ENCODE measurements at regions not wholly inside any gene's neighbourhood (a gene's known extent, or its start where the extent isn't known, plus 50 kb on each side); places are given as distances from the start of the nearest gene placed in this dataset.
A peak's percentile ranks its signal among the peaks of the same experiment; 100 is the strongest.
"Not testable (repeated sequence)": the region's sequence is repeated elsewhere in the genome, so short reads cannot be mapped to it uniquely, and the experiment has no call there.

DNA sequence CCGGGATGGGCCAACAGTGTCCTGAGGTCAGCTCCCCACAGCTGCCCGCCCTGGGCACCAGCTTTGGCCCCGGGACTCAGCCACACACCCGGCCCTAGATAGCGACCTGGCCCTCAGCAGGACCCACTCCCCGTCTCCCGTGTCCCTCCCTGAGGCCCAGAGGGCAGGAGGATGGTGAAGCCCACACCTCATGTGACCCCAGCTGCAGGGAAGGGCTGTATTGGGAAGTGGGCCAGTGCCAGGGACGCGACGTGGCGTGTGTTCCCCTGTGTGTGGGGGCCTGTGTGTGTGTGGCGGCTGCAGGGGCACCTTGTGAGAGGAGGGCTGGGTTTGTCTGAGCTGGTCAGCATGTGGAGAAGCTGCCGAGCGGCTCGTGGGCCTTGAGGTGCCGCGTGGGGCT lies 241.7 kb downstream of the TMEM121 start:
- not testable (repeated sequence) for DNase-seq

DNA sequence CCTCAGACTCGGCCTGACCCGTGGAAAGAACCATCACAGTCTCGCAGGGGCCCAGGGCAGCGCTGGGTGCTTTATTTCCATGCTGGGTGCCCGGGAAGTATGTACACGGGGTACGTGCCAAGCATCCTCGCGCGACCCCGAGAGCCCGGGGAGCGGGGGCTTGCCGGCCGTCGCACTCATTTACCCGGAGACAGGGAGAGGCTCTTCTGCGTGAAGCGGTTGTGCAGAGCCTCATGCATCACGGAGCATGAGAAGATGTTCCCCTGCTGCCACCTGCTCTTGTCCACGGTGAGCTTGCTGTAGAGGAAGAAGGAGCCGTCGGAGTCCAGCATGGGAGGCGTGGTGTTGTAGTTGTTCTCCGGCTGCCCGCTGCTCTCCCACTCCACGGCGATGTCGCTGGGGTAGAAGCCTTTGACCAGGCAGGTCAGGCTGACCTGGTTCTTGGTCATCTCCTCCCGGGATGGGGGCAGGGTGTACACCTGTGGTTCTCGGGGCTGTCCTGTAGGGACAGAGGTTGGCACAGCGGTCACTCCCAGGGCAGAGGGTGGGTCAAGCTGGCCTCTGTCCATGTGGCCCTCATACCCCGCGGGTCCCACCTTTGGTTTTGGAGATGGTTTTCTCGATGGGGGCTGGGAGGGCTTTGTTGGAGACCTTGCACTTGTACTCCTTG lies 242.8 kb downstream of the TMEM121 start:
- DNase-seq, result not testable (repeated sequence)

DNA sequence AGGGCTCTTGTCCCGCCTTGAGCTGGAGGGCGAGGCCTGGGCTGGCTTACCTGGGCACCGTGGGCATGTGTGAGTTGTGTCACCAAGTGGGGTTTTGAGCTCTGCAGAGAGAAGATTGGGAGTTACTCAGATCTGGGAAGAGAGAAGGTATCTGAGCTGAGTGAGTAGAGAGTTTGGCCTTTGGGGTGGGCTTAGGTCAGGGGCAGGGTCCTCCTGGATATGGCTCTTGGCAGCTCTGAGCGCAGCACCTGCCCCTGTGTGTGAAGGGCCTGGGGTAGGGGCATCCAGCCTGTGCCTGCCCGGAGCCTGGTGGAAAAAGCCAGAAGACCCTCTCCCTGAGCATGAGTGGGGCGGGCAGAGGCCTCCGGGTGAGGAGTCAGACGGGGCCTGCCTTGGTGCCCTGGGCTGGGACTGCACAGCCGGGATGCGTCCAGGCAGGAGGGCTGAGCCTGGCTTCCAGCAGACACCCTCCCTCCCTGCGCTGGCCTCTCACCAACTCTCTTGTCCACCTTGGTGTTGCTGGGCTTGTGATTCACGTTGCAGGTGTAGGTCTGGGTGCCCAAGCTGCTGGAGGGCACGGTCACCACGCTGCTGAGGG lies 244.3 kb downstream of the TMEM121 start:
- not testable (repeated sequence) for DNase-seq

DNA sequence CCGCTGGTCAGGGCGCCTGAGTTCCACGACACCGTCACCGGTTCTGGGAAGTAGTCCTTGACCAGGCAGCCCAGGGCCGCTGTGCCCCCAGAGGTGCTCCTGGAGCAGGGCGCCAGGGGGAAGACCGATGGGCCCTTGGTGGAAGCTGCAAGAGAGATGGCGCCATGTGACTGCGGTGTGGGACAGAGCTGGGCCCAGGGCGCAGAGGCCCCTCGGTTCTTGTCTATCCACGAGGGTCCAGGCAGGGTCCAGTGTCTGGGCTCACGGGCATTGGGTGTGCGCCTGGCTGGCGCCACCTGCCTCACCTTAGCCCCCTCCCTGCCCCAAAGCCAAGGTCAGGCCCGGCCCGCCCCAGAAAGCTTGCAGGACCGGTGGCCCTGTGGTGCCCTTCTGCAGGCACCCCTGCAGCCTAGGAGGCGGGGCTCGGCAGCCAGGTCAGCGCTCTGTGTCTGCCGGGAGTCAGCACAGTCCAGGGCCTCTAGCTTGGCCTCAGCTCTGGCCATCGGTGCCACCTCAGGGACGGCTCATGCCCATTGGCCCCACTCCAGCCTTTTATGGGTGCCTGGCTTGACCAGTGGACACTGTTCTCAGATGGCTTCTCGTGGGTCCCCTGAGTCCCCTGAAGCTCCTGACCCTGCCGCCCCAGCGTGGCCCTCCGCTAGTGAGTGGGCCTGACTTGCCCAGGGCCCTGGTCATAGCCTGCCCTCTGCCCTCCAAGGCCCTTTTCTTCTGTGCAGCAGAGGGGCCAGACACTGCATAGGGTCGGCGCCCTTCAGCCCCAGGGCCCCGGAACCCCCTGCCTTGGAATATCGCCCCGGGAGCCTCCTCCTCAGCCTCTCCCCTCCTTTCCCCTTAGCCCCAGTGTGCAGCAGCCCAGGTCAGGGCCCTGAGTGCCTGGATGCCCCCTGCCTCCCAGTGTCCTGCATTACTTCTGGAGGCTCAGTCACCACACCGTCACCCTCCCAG lies 245.2 kb downstream of the TMEM121 start:
- not testable (repeated sequence) for DNase-seq

DNA sequence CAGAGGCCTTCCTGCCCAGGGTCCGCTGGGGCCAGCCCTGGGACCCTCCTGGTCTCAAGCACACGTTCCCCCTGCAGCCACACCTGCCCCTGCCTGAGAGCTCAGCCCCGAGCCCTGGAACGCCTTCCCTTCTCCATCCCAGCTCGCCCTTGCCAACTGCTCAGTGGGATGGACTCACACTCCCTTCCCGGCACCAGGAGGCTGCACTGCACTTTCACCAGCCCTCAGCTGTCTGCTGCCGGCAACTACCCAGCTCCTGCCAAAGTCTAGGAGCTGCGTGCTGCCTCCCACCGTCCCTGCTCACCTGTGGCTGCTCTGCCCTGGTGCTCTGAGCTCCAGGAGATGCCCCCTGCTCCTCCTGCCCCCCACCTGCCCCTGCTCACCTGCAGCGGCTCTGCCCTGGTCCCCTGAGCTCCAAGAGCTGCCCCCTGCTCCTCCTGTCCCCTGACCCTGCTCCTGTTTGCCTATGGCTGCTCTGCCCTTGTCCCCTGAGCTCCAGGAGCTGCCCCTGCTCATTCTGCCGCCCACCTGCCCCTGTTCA lies 246.4 kb downstream of the TMEM121 start:
- DNase-seq, result not testable (repeated sequence)

DNA sequence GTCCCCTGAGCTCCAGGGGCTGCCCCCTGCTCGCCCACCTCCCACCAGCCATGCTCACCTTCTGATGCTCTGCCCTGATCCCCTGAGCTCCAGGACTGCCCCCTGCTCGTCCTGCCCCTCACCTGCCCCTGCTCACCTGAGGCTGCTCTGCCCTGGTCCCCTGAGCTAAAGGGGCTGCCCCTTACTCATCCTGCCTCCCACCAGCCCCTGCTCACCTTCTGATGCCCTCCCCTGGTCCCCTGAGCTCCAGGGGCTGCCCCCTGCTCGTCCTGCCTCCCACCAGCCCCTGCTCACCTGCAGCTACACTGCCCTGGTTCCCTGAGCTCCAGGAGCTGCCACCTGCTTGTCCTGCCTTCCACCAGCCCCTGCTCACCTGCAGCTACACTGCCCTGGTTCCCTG lies 247.2 kb downstream of the TMEM121 start:
- DNase-seq, result no peak

DNA sequence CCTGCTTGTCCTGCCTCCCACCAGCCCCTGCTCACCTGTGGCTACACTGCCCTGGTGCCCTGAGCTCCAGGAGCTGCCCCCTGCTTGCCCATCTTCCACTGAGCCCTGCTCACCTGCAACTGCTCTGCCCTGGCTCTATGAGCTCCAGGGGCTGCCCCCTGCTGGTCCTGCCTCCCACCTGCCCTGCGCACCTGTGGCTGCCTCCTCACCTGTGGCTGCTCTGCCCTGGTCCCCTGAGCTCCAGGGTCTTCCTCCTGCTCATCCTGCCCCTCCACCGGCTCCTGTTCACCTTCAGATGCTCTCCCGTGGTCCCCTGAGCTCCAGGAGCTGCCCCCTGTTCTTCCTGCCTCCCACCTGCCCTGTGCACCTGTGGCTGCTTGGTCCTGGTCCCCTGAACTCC lies 247.6 kb downstream of the TMEM121 start:
- no peak for DNase-seq

DNA sequence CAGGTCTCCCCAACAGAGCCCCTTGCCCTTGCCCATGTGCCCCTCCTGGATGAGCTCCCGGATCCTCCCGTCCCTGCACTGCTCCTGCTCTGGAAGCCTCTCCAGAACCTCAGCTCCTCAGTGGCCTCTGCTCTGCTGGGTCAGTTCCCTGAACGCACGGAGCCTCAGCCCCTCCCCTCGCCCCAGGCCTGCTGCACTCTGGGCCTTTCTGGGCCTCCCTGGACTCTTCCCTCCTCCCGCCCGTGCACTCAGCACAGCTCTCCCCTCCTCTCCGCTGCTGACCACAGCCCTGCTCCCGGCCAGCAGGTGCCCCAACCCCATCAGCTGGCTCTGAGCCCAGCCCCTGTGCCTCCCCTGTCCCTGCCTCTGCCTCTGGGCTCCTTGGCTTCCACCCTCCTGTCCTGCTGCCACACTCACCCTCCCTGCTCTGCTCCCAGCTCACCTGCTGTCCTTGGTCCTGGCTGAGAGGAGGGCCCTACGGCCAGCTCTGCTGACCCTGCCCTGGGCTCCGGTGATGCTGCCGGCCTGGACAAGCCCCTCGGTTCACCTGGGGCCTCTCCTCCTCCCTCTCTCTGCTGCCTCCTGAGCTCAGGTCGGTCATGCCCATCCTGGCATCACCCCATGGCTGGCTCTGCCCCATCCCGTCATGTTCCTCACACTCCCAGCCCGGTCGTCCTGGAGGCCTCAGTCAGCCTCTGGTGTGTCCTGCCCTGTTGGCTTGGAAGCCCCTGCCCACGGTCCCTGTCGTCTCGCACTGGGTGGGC lies 248.4 kb downstream of the TMEM121 start:
- DNase-seq, result not testable (repeated sequence)

DNA sequence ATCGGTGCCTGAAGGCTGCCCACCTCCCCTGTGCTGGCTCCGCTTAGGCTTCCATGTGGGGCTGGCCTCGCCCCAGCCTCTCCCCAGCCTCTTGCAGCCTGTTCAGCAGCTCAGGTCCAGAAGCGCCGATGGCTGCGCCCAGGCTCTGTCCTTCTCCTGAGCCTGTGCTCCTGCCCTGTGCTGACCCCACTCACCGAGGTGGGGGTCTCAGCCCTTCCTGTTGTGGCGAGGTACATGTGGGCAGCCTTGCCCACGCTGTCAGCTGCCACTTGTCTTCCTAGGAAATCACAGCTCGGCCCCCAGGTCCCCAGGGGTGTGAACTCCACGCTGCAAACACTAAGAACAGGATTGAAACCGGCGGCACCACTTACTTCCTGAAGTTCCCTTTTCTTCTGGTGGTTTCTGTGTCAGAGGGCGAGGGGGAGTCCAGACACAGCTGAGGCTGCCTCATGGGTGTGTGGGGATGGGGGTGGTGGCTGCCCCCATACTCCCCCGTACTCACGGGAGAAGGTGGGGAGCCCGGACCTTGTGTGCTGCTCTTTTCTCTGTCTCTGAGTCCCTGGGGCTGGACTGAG lies 249.1 kb downstream of the TMEM121 start:
- not testable (repeated sequence) for DNase-seq

DNA sequence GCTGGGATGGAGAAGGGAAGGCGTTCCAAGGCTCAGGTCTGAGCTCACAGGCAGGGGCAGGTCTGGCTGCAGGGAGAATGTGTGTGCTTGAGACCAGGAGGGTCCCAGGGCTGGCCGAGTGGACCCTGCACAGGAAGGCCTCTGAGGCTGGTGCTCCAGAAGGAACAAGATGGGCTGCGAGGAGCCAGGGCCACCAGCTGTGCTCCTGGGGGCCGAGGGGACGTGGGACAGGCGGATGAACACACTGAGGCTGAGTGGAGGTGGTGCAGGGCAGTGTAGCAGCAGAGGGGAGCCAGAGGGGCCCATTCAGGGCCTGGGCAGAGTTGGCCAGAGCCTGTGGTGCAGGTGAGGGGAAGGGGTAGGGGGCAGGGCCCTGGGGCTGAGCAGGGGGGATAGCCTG lies 249.7 kb downstream of the TMEM121 start:
- DNase-seq, result not testable (repeated sequence)

DNA sequence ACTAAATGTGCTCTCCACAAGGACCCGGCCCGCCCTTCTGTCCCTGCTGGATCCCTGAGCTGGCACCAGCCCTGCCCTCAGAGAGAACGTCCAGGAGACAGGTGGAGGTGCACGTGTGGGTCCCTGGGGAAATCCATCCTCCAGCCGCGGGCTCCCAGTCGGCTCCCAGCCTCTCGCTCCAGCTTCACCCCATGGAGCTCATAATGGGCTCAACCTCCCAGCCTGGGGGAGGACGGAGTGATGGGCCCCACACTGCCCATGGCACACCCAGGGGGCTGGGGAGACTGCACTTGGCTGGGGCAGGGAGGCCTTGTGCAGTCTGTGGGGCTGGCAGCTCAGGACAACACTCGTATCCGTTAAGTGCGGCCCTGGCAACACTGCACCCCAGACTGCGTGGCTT lies 250.5 kb downstream of the TMEM121 start:
- DNase-seq, result no peak

DNA sequence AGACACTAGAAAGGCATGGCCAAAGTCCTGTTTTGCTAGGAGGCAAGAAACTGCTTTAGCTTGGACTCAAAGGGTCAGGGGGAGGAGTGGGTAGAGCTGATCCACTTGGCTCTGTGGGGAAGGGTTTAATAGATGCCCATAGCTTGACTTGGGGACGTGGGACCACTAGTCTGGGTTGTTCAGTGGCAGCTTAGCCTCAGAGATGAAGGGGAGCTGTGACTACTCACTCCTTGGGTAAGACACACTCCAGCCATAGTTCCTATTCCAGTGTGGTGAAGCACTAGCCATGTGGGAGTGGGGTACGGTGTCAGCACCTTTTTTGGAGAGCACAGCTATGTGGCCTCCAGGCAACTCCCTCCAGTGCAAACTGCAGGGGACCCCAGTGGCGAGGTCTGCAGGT lies 257.3 kb downstream of the TMEM121 start:
- DNase-seq, result no peak

DNA sequence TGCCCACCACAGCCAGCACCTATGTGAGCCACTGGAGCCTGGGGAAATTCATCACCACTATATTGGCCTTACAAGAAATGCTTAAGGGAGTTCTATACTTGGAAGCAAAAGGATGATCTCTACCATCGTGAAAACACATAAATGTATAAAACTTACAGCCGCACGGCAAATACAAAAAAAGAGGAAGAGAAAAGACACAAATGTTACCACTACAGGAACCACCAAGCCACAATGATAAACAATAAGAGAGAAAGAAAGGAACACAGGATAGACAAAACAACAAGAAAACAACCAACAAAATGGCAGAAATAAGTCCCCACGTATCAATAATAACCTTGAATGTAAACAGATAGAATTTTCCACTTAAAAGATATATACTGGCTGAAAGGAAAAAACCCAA lies 267.5 kb downstream of the TMEM121 start:
- no peak for DNase-seq

DNA sequence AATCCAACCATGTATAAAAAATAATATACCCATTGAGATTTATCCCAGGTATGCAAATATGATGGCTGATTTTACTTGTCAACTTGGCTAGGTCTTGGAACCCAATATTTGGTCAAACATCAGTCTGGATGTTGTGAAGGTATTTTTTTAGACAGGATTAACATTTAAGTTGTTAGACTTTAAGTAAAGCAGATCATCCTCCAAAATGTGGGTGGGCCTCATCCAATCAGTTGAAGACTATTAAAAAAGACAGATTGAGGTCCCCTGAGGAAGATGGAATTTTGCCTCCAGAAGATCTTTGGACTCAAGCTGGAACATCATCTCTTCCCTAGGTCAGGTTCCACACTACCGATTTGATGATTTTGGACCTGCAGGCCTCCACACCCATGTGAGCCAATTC lies 271.2 kb downstream of the TMEM121 start:
- DNase-seq, result no peak

DNA sequence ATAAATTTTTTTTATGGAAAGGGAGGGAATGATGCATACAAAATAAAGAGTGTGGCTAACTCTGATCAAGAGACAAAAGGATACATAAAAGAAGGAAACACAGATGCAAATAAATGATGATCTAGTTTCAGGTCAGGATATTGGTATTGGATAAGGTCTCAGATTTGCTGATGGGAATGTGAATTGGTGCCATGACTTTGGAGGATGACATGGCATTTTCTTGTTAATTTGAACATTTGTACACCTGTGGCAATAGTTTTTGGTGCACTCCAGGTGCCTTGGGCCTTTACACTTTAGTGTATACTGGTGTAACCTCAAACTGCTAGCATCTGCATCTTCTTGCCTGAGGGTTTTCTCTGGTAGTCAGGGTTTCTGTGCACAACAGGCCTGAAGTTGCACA lies 279.3 kb downstream of the TMEM121 start:
- DNase-seq, result no peak

DNA sequence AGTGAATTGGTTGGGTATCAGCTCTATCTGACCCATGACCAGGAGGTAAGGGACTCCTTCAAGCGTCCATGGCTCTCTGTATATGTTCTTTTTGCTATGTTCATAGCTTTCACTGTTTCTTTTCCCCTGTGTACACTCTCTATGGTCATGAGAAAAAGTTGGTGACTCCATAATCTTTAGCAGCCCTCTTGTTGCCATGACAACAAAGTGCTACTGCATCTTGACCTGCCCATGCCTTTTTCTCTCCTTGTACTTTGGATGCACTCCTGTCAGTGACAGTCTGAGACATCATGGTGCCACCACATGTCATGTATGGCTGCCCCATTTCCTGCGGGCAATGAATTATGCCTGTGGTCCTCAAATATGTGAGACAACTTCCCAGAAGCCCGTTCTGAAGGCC lies 280.2 kb downstream of the TMEM121 start:
- DNase-seq, result no peak

DNA sequence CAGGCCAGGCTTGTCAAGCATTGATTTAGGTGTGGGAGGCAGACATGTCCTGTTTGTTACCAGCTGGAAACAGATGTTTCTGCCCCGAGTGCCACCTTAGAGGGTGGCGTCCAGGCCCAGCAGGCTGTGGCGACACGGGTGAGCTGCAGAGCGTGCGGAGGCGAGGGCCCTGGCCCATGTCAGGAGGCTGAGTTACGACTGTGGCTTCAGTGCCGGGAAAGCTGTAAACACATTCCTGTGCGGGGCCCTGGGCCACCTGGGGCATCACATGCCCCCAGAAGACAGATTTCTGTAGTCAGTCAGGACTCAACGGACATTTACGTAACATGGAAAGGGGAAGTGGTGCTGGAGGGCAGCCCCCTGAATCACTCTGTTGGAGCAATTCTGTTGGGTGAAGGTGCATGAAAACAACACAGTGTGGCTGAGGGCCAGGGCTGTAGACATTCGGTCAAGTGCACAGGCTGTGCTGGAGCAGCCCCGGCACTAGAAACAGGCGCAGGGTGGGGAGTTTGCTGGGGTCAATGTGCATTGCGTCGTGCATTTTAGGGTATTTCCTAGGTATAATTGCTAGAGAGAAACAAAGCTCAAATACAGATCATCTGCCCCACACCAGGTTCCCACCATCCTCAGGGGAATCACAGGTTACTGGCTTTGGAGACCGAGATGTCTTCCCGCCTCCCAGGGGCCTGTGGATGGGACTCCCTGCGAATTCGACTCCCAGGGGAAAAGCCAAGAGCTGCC lies 291.8 kb downstream of the TMEM121 start:
- DNase-seq, result no peak

DNA sequence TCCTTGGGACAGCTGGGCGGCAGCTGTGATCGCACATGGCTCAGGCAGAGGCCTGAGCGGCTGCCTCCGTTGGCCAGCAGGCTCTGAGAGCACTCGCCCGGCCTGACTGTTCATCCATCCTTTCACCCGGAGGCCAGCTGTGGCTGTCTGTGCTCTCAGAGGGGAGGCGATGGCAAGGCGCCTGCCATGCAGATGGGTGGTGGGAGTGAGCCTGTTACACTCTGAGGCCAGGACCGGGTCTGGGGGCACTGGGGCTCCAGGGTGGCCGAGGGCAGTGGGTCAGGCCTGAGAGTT lies 292.3 kb downstream of the TMEM121 start:
- peak; percentile 30 for DNase-seq

DNA sequence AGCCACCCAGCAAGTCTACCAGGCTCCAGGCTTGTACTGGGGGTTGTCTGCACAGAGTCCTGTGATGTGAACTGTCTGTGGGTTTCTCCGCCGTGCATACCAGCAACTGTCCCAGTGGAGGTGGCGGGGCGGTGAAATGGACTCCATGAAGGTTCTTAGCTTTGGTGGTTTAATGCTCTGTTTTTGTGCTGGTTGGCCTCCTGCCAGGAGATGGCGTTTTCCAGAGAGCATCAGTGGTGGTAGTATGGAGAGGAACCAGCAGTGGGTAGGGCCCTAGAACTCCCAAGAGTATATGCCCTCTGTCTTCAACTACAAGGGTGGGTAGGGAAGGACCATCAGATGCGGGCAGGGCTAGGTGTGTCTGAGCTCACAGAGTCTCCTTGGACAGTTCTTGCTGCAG lies 303.8 kb downstream of the TMEM121 start:
- DNase-seq, result no peak

DNA sequence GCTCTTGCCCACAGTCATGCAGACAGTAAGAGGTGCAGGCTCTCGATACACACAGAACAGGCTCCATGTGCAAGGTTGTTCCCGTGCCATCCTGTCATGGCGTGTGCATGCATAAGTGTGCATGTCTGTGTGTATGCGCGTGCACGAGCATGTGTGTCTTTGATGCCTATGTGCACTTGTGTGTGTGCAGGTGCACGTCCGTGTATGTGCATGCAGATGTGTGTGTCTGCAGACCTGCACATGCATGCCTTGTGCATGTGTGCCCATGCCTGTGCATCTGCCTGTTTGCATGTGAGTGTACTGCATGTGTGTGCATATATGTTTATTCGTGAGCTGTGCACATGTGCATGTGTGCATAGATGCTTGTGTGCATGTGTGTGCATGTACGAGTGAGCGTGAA lies 309.8 kb downstream of the TMEM121 start:
- DNase-seq, result no peak

DNA sequence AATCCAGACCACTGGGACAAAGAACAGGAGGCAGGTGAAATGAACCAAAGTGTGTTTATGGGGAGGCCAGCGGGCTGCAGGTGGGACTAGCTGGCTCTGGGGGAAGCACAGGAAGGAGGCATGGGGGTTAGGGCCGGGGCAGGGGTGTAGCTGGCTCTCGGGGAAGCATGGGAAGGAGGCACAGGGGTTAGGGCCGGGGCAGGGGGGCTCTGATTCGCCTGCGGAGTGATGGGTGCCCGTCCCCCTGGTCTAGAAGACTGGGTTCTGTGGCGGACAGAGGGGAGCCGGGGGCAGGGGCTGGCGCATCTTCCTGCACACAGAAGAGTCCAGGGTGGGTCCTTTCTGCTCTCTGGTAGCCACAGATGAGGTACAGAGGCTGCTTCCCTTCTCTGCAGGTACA lies 310.3 kb downstream of the TMEM121 start:
- no peak for DNase-seq

Data from NCI-H524 treated with DMSO at 0.1 percent for 48 hours (cell line).